Peyer's patch (tissue), 4 donors: ENCODE measurements at regions not wholly inside any gene's neighbourhood (a gene's known extent, or its start where the extent isn't known, plus 50 kb on each side); places are given as distances from the start of the nearest gene placed in this dataset.
A peak's percentile ranks its signal among the peaks of the same experiment; 100 is the strongest.
"Not testable (repeated sequence)": the region's sequence is repeated elsewhere in the genome, so short reads cannot be mapped to it uniquely, and the experiment has no call there.

Source experiments
- DNase-seq, 3 donors: peaks; one replicate each; pipeline ENCODE4 v3.0.0-alpha.2; 2017 to 2019
- H3K27ac ChIP-seq, 4 donors: fragments of 200-600 bp; sonication (generic); one replicate each; pipeline ENCODE4 v1.5.1; 2016 to 2019
- H3K27me3 ChIP-seq, 2 donors: fragments of 200-600 bp; sonication (generic); one replicate each; pipeline ENCODE4 v1.5.1; 2019
- H3K36me3 ChIP-seq, 3 donors: fragments of 200-600 bp; sonication (generic); one replicate each; pipeline ENCODE4 v1.5.1; 2016 to 2019
- H3K4me1 ChIP-seq, 4 donors: fragments of 200-600 bp; sonication (generic); one replicate each; pipeline ENCODE4 v1.5.1; 2016 to 2019
- H3K4me3 ChIP-seq, 4 donors: fragments of 200-600 bp; sonication (generic); 1 replicate in 3 of 4; 2 replicates in 1 of 4; pipeline ENCODE4 v1.5.1; 2016 to 2019; ENCODE audit warnings: mild to moderate bottlenecking in 1 of 4
- H3K9me3 ChIP-seq, 4 donors: fragments of 200-600 bp; sonication (generic); one replicate each; pipeline ENCODE4 v1.5.1; 2016 to 2019; ENCODE audit warnings: mild to moderate bottlenecking in 1 of 4
- POLR2A ChIP-seq, 2 donors: fragments of 450-650 bp; IDR thresholded peaks; one replicate each; pipeline ENCODE4 v1.5.1; 2017; ENCODE audit warnings: antibody characterized with exemption in 2 of 2, mild to moderate bottlenecking in 2 of 2, moderate library complexity in 2 of 2
- TF ChIP-seq, protein P1 (sequence below), 6 experiments: fragments of 450-650 bp in 4 of 6; fragments of 200-600 bp in 2 of 6; sonication (generic) in 1 of 6; IDR thresholded peaks; one replicate each; pipeline ENCODE4 v1.5.1; 2017 to 2019; ENCODE audit warnings: antibody characterized with exemption in 6 of 6, mild to moderate bottlenecking in 3 of 6, moderate library complexity in 1 of 6

GRCh38 chr2:207437524-207438143 lies 92.1 kb upstream of the CREB1 start:
- DNase-seq, result peak in 2 of 3 donors; percentile 45 to 47
- H3K27ac ChIP-seq, result no peak overlapping the region
- no peak overlapping the region for H3K4me3 ChIP-seq
- no peak for TF ChIP-seq POLR2A (IDR thresholded peaks at IDR 0.05)
- TF ChIP-seq, protein P1, sequence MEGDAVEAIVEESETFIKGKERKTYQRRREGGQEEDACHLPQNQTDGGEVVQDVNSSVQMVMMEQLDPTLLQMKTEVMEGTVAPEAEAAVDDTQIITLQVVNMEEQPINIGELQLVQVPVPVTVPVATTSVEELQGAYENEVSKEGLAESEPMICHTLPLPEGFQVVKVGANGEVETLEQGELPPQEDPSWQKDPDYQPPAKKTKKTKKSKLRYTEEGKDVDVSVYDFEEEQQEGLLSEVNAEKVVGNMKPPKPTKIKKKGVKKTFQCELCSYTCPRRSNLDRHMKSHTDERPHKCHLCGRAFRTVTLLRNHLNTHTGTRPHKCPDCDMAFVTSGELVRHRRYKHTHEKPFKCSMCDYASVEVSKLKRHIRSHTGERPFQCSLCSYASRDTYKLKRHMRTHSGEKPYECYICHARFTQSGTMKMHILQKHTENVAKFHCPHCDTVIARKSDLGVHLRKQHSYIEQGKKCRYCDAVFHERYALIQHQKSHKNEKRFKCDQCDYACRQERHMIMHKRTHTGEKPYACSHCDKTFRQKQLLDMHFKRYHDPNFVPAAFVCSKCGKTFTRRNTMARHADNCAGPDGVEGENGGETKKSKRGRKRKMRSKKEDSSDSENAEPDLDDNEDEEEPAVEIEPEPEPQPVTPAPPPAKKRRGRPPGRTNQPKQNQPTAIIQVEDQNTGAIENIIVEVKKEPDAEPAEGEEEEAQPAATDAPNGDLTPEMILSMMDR (IDR thresholded peaks at IDR 0.05), result no peak
- H3K9me3 ChIP-seq, result no peaks in the 10 kb centered on the region
- no peaks in the 10 kb centered on the region for H3K36me3 ChIP-seq
- H3K27me3 ChIP-seq, result no peaks in the 10 kb centered on the region
- H3K4me1 ChIP-seq, result no peaks in the 10 kb centered on the region

- TF ChIP-seq, protein P1 (IDR thresholded peaks at IDR 0.05), result no peak
- TF ChIP-seq POLR2A (IDR thresholded peaks at IDR 0.05), result no peak
- no peak overlapping the region for H3K27ac ChIP-seq
- no peak for DNase-seq
- no peaks in the 10 kb centered on the region for H3K9me3 ChIP-seq
- H3K4me3 ChIP-seq, result no peak overlapping the region
- H3K4me1 ChIP-seq, result no peaks in the 10 kb centered on the region
- H3K36me3 ChIP-seq, result no peaks in the 10 kb centered on the region
- no peaks in the 10 kb centered on the region for H3K27me3 ChIP-seq
These were observed 91.2 kb upstream of the CREB1 start for GRCh38 chr2:207438414-207439126.

- not testable (repeated sequence) for H3K4me1 ChIP-seq, H3K27me3 ChIP-seq, H3K9me3 ChIP-seq, H3K36me3 ChIP-seq, DNase-seq, H3K4me3 ChIP-seq, H3K27ac ChIP-seq
These were observed 89.9 kb upstream of the CREB1 start for GRCh38 chr2:207439881-207440280.

GRCh38 chr2:207444756-207445155 lies 85.0 kb upstream of the CREB1 start:
- H3K9me3 ChIP-seq, result no peaks in the 10 kb centered on the region
- H3K27me3 ChIP-seq, result no peaks in the 10 kb centered on the region
- no peaks in the 10 kb centered on the region for H3K4me1 ChIP-seq
- H3K27ac ChIP-seq, result no peak overlapping the region
- TF ChIP-seq, protein P1 (IDR thresholded peaks at IDR 0.05), result no peak
- no peak for TF ChIP-seq POLR2A (IDR thresholded peaks at IDR 0.05)
- DNase-seq, result no peak
- no peaks in the 10 kb centered on the region for H3K36me3 ChIP-seq
- no peak overlapping the region for H3K4me3 ChIP-seq

DNA sequence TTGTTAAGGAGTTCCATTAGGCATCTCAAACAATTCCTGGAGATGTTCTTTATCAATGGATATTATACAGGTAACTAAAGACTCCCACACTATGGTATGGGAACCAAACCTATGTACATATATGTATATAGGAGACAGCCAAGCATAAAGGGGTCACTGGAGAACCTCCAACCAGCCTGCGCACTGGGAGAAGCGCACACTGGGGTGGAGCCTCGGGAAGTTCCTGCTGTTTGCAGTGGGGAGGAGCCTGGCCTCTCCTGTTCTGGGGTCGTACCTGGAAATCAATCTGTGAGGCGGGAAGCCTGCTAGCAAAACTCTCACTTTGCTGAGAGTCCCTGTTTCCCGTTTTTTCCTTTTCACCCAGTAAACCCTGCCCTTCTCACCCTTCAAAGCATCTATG lies 83.1 kb upstream of the CREB1 start:
- H3K27ac ChIP-seq, result no peak overlapping the region
- no peaks in the 10 kb centered on the region for H3K36me3 ChIP-seq
- no peak for DNase-seq
- H3K27me3 ChIP-seq, result no peaks in the 10 kb centered on the region
- no peak overlapping the region for H3K4me3 ChIP-seq
- no peaks in the 10 kb centered on the region for H3K4me1 ChIP-seq
- no peak for TF ChIP-seq POLR2A (IDR thresholded peaks at IDR 0.05)
- TF ChIP-seq, protein P1 (IDR thresholded peaks at IDR 0.05), result no peak
- no peaks in the 10 kb centered on the region for H3K9me3 ChIP-seq

DNA sequence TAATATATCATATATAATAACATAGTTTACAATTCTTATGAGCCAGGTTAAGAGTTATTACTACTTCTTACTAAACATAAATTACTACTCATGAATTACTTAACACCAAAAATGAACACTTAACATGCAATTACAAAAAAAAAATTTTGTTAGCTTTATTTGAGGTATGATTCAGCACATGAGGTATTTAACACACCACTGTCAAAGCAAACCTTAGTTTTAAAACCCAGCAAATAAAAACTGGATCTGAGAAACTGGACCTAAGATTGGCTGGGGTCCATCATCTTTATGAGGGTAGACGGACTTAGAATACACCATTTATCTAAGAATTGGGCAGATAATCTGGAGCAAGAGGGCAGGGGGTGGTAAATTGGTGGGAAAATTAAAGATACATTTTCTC lies 81.8 kb upstream of the CREB1 start:
- Histone ChIP-seq H3K27me3 (no peaks in the 10 kb centered on the region), H3K9me3 (no peaks in the 10 kb centered on the region), H3K27ac (no peak overlapping the region), H3K36me3 (no peaks in the 10 kb centered on the region), H3K4me1 (no peaks in the 10 kb centered on the region), H3K4me3 (no peak overlapping the region)
- TF ChIP-seq, protein P1 (IDR thresholded peaks at IDR 0.05), result no peak
- no peak for TF ChIP-seq POLR2A (IDR thresholded peaks at IDR 0.05)
- no peak for DNase-seq
